Endothelial cell of umbilical vein (primary cell): ENCODE measurements at regions not wholly inside any gene's neighbourhood (a gene's known extent, or its start where the extent isn't known, plus 50 kb on each side); places are given as distances from the start of the nearest gene placed in this dataset.

Experiments used
- EZH2 ChIP-seq: IDR thresholded peaks from 2 replicates; pipeline ENCODE4 v1.6.1; 2012; ENCODE audit warnings: borderline replicate concordance, low read depth, mild to moderate bottlenecking, moderate library complexity, low read length, inconsistent platforms; ENCODE audit not compliant: severe bottlenecking
- MYC ChIP-seq: IDR thresholded peaks from one replicate; pipeline ENCODE4 v1.6.1; 2011; ENCODE audit warnings: mild to moderate bottlenecking, low read depth, low read length
- POLR2A ChIP-seq: IDR thresholded peaks from 2 replicates; pipeline ENCODE4 v1.6.1; 2012; ENCODE audit warnings: low read depth, mild to moderate bottlenecking, control low read depth, low read length
- POLR2AphosphoS5 ChIP-seq: IDR thresholded peaks from 2 replicates; pipeline ENCODE4 v1.6.1; 2012; ENCODE audit warnings: low read depth, mild to moderate bottlenecking, control low read depth, low read length, moderate library complexity; ENCODE audit not compliant: insufficient read depth
- TF ChIP-seq, protein P1 (sequence below), 2 donors: IDR thresholded peaks; 1 replicate in 1 of 2; 2 replicates in 1 of 2; pipeline ENCODE4 v1.5.1; 2011; ENCODE audit warnings: low read length in 2 of 2, mild to moderate bottlenecking in 2 of 2, moderate library complexity in 2 of 2, control low read depth in 1 of 2, inconsistent platforms in 1 of 2, low read depth in 1 of 2; ENCODE audit not compliant: insufficient read depth in 1 of 2; ENCODE audit errors: extremely low read depth in 1 of 2
- TF ChIP-seq, protein P2 (sequence below): IDR thresholded peaks from 2 replicates; pipeline ENCODE4 v1.6.1; 2011; ENCODE audit not compliant: insufficient read depth, insufficient read length

DNA sequence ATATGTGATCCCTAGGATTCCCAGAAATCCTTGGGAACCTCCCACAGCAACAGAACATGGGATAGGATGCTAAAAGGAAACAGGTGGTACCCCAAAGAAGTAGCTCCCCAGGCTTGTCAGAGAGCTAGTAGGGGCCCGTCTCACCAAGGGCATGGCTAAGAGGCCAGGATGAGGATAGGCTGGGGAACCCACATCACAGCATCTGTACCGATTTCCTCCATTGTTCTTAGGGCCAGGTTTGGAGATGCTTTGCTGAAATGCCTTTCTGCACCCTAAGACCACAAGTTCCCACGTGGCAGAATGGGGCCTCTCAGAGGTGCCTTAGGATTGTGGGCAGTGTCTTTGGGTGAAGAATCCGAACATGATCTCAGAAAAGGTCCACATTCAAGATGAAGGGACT, 169.5 kb downstream of the HS3ST3B1 start:
- TF ChIP-seq, protein P1, sequence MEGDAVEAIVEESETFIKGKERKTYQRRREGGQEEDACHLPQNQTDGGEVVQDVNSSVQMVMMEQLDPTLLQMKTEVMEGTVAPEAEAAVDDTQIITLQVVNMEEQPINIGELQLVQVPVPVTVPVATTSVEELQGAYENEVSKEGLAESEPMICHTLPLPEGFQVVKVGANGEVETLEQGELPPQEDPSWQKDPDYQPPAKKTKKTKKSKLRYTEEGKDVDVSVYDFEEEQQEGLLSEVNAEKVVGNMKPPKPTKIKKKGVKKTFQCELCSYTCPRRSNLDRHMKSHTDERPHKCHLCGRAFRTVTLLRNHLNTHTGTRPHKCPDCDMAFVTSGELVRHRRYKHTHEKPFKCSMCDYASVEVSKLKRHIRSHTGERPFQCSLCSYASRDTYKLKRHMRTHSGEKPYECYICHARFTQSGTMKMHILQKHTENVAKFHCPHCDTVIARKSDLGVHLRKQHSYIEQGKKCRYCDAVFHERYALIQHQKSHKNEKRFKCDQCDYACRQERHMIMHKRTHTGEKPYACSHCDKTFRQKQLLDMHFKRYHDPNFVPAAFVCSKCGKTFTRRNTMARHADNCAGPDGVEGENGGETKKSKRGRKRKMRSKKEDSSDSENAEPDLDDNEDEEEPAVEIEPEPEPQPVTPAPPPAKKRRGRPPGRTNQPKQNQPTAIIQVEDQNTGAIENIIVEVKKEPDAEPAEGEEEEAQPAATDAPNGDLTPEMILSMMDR (IDR thresholded peaks at IDR 0.05; ENCODE audit: extremely low read depth in 1 of 2, insufficient read depth in 1 of 2, low read depth in 1 of 2, low read length in 2 of 2): no peak
- no peak for TF ChIP-seq POLR2A
- no peak for TF ChIP-seq POLR2AphosphoS5
- TF ChIP-seq EZH2: no peak
- no peak for TF ChIP-seq MYC
- TF ChIP-seq, protein P2, sequence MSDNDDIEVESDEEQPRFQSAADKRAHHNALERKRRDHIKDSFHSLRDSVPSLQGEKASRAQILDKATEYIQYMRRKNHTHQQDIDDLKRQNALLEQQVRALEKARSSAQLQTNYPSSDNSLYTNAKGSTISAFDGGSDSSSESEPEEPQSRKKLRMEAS: no peak
